Prostate gland (tissue), 2 donors: ENCODE measurements at regions not wholly inside any gene's neighbourhood (a gene's known extent, or its start where the extent isn't known, plus 50 kb on each side); places are given as distances from the start of the nearest gene placed in this dataset.

ENCODE experiments used
- DNase-seq: peaks from one replicate; pipeline ENCODE4 v3.0.0-alpha.2; 2019; ENCODE audit warnings: low spot score
- H3K27ac ChIP-seq, 2 donors: fragments of 200-600 bp; sonication (generic); 2 replicates each; pipeline ENCODE4 v1.5.1; 2017 to 2019
- H3K27me3 ChIP-seq: fragments of 200-600 bp; sonication (generic); replicated peaks from 2 replicates; pipeline ENCODE4 v1.5.1; 2019; ENCODE audit not compliant: insufficient read depth
- H3K36me3 ChIP-seq, 2 donors: fragments of 200-600 bp; sonication (generic); 1 replicate in 1 of 2; 2 replicates in 1 of 2; pipeline versions ENCODE4 v1.5.1 to v1.8.1; 2017 to 2019
- H3K4me1 ChIP-seq: fragments of 200-600 bp; sonication (generic); replicated peaks from 2 replicates; pipeline ENCODE4 v1.5.1; 2019
- H3K4me3 ChIP-seq, 2 donors: fragments of 200-600 bp; sonication (generic); 2 replicates each; pipeline ENCODE4 v1.5.1; 2017 to 2019
- H3K9me3 ChIP-seq: fragments of 200-600 bp; sonication (generic); 2 replicates; pipeline ENCODE4 v1.5.1; 2017
- CTCF ChIP-seq, 4 experiments: fragments of 200-600 bp in 2 of 4; fragments of 450-650 bp in 2 of 4; sonication (generic) in 2 of 4; IDR thresholded peaks; 1 replicate in 3 of 4; 2 replicates in 1 of 4; pipeline ENCODE4 v1.5.1; 2016 to 2019; ENCODE audit warnings: antibody characterized with exemption in 4 of 4, mild to moderate bottlenecking in 2 of 4, moderate library complexity in 2 of 4
- POLR2A ChIP-seq: fragments of 450-650 bp; IDR thresholded peaks from one replicate; pipeline ENCODE4 v1.6.1; 2016; ENCODE audit warnings: antibody characterized with exemption, mild to moderate bottlenecking
- POLR2AphosphoS5 ChIP-seq: sonication (generic); formaldehyde crosslinking; IDR thresholded peaks from one replicate; pipeline ENCODE4 v1.6.1; 2017; ENCODE audit warnings: antibody characterized with exemption
- WGBS: methylation state at CpG from one replicate; pipeline ENCODE4 v1.1.5; 2018; 5-methylcytosine and 5-hydroxymethylcytosine counted together
- intact Hi-C: fragments of 100-400 bp; cut with DNase I; formaldehyde crosslinking; loops from one replicate; pipeline ENCODE4 v1.14.2; 2022

GRCh38 chr11:10379871-10380568 is 75.0 kb upstream of the AMPD3 start:
- Histone ChIP-seq H3K27ac (no peak overlapping the region), H3K36me3 (no peaks in the 10 kb centered on the region), H3K27me3 (no peaks in the 10 kb centered on the region), H3K9me3 (no peaks in the 10 kb centered on the region), H3K4me3 (no peak overlapping the region), H3K4me1 (no peaks in the 10 kb centered on the region)
- 82% methylated on average over 2 of the region's 2 CpGs for WGBS
- intact Hi-C loops = no loop called here
- no peak for DNase-seq
- no peak for TF ChIP-seq CTCF (IDR thresholded peaks at IDR 0.05)
- no peak for TF ChIP-seq POLR2AphosphoS5
- no peak for TF ChIP-seq POLR2A

DNA sequence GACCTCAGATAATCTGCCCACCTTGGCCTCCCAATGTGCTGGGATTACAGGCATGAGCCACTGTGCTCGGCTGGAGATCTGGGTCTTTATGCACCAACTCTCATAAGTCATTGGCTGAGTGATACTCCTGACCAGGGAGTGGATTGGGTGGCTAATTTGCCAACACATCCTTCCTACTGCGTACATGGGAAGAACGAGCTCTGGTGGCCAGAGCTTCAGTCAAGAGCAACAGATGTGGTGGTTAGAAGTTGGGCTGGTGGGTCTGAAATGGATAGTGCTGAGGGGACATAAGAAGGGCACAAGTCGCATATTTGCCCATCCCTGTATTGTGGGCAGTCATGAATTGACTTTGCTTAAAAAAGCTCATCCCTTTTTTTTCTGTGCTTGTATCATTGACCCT is 74.1 kb upstream of the AMPD3 start:
- Histone ChIP-seq H3K4me3 (no peak overlapping the region), H3K36me3 (no peaks in the 10 kb centered on the region), H3K9me3 (no peaks in the 10 kb centered on the region), H3K27ac (no peak overlapping the region), H3K4me1 (no peaks in the 10 kb centered on the region), H3K27me3 (no peaks in the 10 kb centered on the region)
- intact Hi-C loops = no loop called here
- DNase-seq = no peak
- no peak for TF ChIP-seq CTCF (IDR thresholded peaks at IDR 0.05)
- no peak for TF ChIP-seq POLR2AphosphoS5
- TF ChIP-seq POLR2A = no peak
- WGBS = 87% methylated on average over 4 of the region's 4 CpGs

DNA sequence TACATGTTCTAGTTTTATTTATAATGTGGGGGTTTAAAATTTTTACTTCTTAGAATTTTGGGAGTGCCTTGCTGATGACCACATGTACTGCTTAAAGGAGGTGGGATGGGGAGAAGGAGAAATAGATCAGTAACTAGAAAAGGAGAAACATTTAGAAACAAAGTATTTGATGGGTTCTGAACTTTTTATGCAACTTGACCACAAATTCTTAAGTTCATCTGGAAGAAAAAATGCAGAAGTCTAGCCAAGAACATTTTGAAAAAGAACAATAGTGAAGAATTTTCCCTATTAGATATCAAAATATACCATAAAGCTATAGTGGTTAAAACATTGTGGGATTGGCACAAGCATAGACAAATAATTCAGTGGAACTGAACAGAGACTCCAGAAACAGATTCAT is 73.3 kb upstream of the AMPD3 start:
- Histone ChIP-seq H3K4me1 (no peaks in the 10 kb centered on the region), H3K4me3 (no peak overlapping the region), H3K27me3 (no peaks in the 10 kb centered on the region), H3K27ac (no peak overlapping the region), H3K36me3 (no peaks in the 10 kb centered on the region), H3K9me3 (no peaks in the 10 kb centered on the region)
- intact Hi-C loops = no loop called here
- no peak for TF ChIP-seq POLR2AphosphoS5
- TF ChIP-seq CTCF (IDR thresholded peaks at IDR 0.05) = no peak
- no peak for TF ChIP-seq POLR2A
- DNase-seq = no peak

GRCh38 chr11:10382518-10382917 is 72.5 kb upstream of the AMPD3 start:
- no peak for DNase-seq
- Histone ChIP-seq H3K4me1 (no peaks in the 10 kb centered on the region), H3K36me3 (no peaks in the 10 kb centered on the region), H3K27ac (no peak overlapping the region), H3K9me3 (no peaks in the 10 kb centered on the region), H3K4me3 (no peak overlapping the region), H3K27me3 (no peaks in the 10 kb centered on the region)
- intact Hi-C loops = no loop called here
- TF ChIP-seq POLR2A = no peak
- no peak for TF ChIP-seq CTCF (IDR thresholded peaks at IDR 0.05)
- no peak for TF ChIP-seq POLR2AphosphoS5
- WGBS = 80% methylated on average over 6 of the region's 6 CpGs

DNA sequence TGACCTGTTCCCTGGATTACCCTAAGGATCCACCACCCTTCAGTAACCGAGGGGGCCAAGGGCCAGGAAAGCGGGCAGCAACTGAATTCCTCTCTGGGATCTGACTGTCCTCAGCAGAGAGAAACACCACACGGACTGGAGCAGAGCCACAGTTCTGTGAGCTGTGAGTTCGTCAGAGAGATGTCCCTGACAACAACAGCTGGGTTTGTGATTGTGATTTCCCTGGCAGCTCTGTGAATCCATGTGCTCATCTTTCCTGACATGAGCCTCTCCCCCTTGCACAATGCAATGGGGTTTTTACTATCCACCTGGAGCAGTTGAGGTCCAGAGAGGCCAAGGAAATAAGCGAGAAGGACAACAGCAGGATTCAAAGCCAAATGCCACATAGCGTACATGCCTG is 69.4 kb upstream of the AMPD3 start:
- peak overlapping the region in 1 of 2 donors; percentile 44 for H3K27ac ChIP-seq
- H3K4me1 ChIP-seq = peaks cover 12% of the 10 kb centered on the region
- no peak for DNase-seq
- no peak overlapping the region for H3K4me3 ChIP-seq
- no peaks in the 10 kb centered on the region for H3K27me3 ChIP-seq
- no peaks in the 10 kb centered on the region for H3K36me3 ChIP-seq
- WGBS = 65% methylated on average over 6 of the region's 6 CpGs
- intact Hi-C loops = no loop called here
- no peaks in the 10 kb centered on the region for H3K9me3 ChIP-seq
- no peak for TF ChIP-seq CTCF (IDR thresholded peaks at IDR 0.05)
- no peak for TF ChIP-seq POLR2A
- TF ChIP-seq POLR2AphosphoS5 = peak; percentile 46
